ENCODE measurements at regions not wholly inside any gene's neighbourhood (a gene's known extent, or its start where the extent isn't known, plus 50 kb on each side); places are given as distances from the start of the nearest gene placed in this dataset.

- Histone ChIP-seq H3K4me3 (ENCODE audit: low read depth, low read length) (no peak overlapping the region), H3K27ac (ENCODE audit: low read depth, low read length) (no peak overlapping the region), H3K36me3 (ENCODE audit: insufficient read depth, low read length) (no peaks in the 10 kb centered on the region), H3K79me2 (ENCODE audit: control insufficient read depth, insufficient read depth, low read length, unreplicated experiment) (no peaks in the 10 kb centered on the region), H3K4me1 (ENCODE audit: control insufficient read depth, insufficient read depth, low read length, unreplicated experiment) (no peaks in the 10 kb centered on the region), H3K27me3 (ENCODE audit: insufficient read depth, low read length) (no peaks in the 10 kb centered on the region), H2AFZ (ENCODE audit: low read length, unreplicated experiment) (no peak overlapping the region)
Measured at GRCh38 chr2:57990118-57990725, 56.4 kb upstream of the VRK2 start.
